SK-N-SH (cell line): ENCODE measurements at regions not wholly inside any gene's neighbourhood (a gene's known extent, or its start where the extent isn't known, plus 50 kb on each side); places are given as distances from the start of the nearest gene placed in this dataset.

Experiments used
- CTCF ChIA-PET: fragments of 300-600, 350-600 bp; formaldehyde crosslinking; extraction: SDS; loops from one replicate; lab custom pipeline; 2021; lab: Yijun Ruan, JAX
- POLR2A ChIA-PET: fragments of 350-600 bp; sonication (Branson Sonifier 250); formaldehyde crosslinking; extraction: SDS; loops from one replicate; lab custom pipeline; 2020; ENCODE audit warnings: antibody characterized with exemption, inconsistent platforms; lab: Yijun Ruan, JAX
- DNase-seq: peaks from one replicate; pipeline ENCODE4 v3.0.0; 2012
- H2AFZ ChIP-seq: fragments of 200-600 bp; sonication (generic); 2 replicates; pipeline ENCODE4 v1.8.1; 2016; ENCODE audit warnings: antibody characterized with exemption, mild to moderate bottlenecking, low read depth
- H3F3A ChIP-seq: fragments of 200-600 bp; sonication (generic); replicated peaks from 2 replicates; pipeline ENCODE3; 2016; ENCODE audit warnings: antibody characterized with exemption, mild to moderate bottlenecking; ENCODE audit not compliant: insufficient read depth
- H3K27ac ChIP-seq, 2 experiments: fragments of 200-500 bp in 1 of 2; fragments of 200-600 bp in 1 of 2; sonication (Bioruptor generic) in 1 of 2; sonication (generic), shearing (Covaris generic) in 1 of 2; 2 replicates each; pipeline versions ENCODE4 v1.5.1 to v1.6.1; 2014 to 2016; ENCODE audit warnings: low read depth in 2 of 2, inconsistent platforms in 1 of 2, low read length in 1 of 2, mild to moderate bottlenecking in 1 of 2, mixed read lengths in 1 of 2
- H3K27me3 ChIP-seq: fragments of 200-600 bp; sonication (generic), shearing (Covaris generic); 2 replicates; pipeline ENCODE4 v1.6.1; 2016; ENCODE audit warnings: mixed run types; ENCODE audit not compliant: insufficient read depth
- H3K36me3 ChIP-seq, 2 experiments: fragments of 200-500 bp in 1 of 2; fragments of 200-600 bp in 1 of 2; sonication (Bioruptor generic) in 1 of 2; sonication (generic) in 1 of 2; replicated peaks in 1 of 2; 2 replicates each; pipeline versions ENCODE3 to v1.5.1; 2014 to 2016; ENCODE audit warnings: low read length in 1 of 2, mild to moderate bottlenecking in 1 of 2; ENCODE audit not compliant: insufficient read depth in 2 of 2, control insufficient read depth in 1 of 2
- H3K4me1 ChIP-seq, 2 experiments: fragments of 200-500 bp in 1 of 2; fragments of 200-600 bp in 1 of 2; sonication (Bioruptor generic) in 1 of 2; sonication (generic), shearing (Covaris generic) in 1 of 2; 2 replicates each; pipeline versions ENCODE4 v1.5.1 to v1.6.1; 2014 to 2016; ENCODE audit warnings: low read depth in 1 of 2, low read length in 1 of 2, mixed run types in 1 of 2; ENCODE audit not compliant: insufficient read depth in 2 of 2, control insufficient read depth in 1 of 2
- H3K4me2 ChIP-seq: fragments of 200-600 bp; sonication (generic), shearing (Covaris generic); 2 replicates; pipeline ENCODE4 v1.6.1; 2017; ENCODE audit warnings: mixed run types
- H3K4me3 ChIP-seq, 2 experiments: fragments of 200-500 bp in 1 of 2; fragments of 200-600 bp in 1 of 2; sonication (Bioruptor generic) in 1 of 2; sonication (generic), shearing (Covaris generic) in 1 of 2; 2 replicates each; pipeline versions ENCODE4 v1.5.1 to v1.8.1; 2014 to 2016; ENCODE audit warnings: low read depth in 2 of 2, inconsistent platforms in 1 of 2, low read length in 1 of 2, mild to moderate bottlenecking in 1 of 2, mixed read lengths in 1 of 2, moderate library complexity in 1 of 2
- H3K79me2 ChIP-seq: fragments of 200-600 bp; sonication (generic); 2 replicates; pipeline ENCODE4 v1.8.1; 2017; ENCODE audit warnings: mild to moderate bottlenecking; ENCODE audit not compliant: insufficient read depth
- H3K9ac ChIP-seq: fragments of 200-600 bp; sonication (generic); 2 replicates; pipeline ENCODE4 v1.6.1; 2017; ENCODE audit warnings: mixed run types
- H3K9me2 ChIP-seq: fragments of 200-600 bp; sonication (generic); 2 replicates; pipeline ENCODE4 v1.6.1; 2017; ENCODE audit warnings: mixed run types
- H3K9me3 ChIP-seq: fragments of 200-600 bp; sonication (generic); 2 replicates; pipeline ENCODE4 v1.6.1; 2017; ENCODE audit warnings: mixed run types, mild to moderate bottlenecking, moderate library complexity
- H4K20me1 ChIP-seq: fragments of 200-600 bp; sonication (generic); 2 replicates; pipeline ENCODE4 v1.6.1; 2017; ENCODE audit warnings: mild to moderate bottlenecking, mixed run types; ENCODE audit not compliant: insufficient read depth
- CHD2 ChIP-seq: fragments of 150-350 bp; IDR thresholded peaks from 2 replicates; pipeline ENCODE4 v1.6.1; 2018; ENCODE audit warnings: low read length; ENCODE audit not compliant: partially characterized antibody
- FOXM1 ChIP-seq: IDR thresholded peaks from 2 replicates; pipeline ENCODE4 v1.4.0; 2012; ENCODE audit warnings: low read depth, mild to moderate bottlenecking
- GABPA ChIP-seq: IDR thresholded peaks from 2 replicates; pipeline ENCODE4 v1.4.0; 2012; ENCODE audit warnings: low read depth, mild to moderate bottlenecking
- RCOR1 ChIP-seq: fragments of 150-350 bp; IDR thresholded peaks from 2 replicates; pipeline ENCODE4 v1.6.1; 2017; ENCODE audit warnings: antibody characterized with exemption, low read length
- TAF1 ChIP-seq: IDR thresholded peaks from 2 replicates; pipeline ENCODE4 v1.6.1; 2012; ENCODE audit warnings: low read depth, mild to moderate bottlenecking, low read length, moderate library complexity, borderline replicate concordance
- WGBS: methylation state at CpG from one replicate; pipeline ENCODE4 v1.1.6; 2017; ENCODE audit warnings: low lambda C conversion rate; 5-methylcytosine and 5-hydroxymethylcytosine counted together
- TF ChIP-seq, protein P1 (sequence below): IDR thresholded peaks from 2 replicates; pipeline ENCODE4 v1.4.0; 2012; ENCODE audit warnings: low read depth, borderline replicate concordance
- TF ChIP-seq, protein P2 (sequence below): IDR thresholded peaks from 2 replicates; pipeline ENCODE4 v1.6.1; 2012; ENCODE audit warnings: mild to moderate bottlenecking, low read depth, low read length, moderate library complexity

DNA sequence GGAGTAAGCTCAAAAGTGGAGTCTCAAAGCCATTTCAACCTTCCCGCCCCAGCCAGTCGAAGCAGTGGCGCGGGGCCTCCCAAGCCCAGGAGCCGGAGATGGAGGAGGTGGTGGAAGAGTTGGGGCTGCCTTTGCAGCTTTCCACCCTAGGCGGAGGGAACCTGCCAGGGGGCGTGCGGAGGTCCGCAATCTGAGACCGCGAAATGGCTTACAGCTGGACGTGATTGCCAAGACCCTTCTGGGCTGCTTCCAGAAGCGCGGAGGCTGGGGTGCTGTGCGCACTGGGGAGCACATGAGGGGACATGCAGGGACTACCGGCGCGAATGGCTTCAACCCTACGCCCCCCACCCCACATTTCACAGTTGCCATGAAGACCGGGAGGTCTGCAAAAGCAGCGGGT is 86.2 kb downstream of the PRR15 start:
- TF ChIP-seq, protein P1, sequence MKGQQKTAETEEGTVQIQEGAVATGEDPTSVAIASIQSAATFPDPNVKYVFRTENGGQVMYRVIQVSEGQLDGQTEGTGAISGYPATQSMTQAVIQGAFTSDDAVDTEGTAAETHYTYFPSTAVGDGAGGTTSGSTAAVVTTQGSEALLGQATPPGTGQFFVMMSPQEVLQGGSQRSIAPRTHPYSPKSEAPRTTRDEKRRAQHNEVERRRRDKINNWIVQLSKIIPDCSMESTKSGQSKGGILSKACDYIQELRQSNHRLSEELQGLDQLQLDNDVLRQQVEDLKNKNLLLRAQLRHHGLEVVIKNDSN = no peak
- TF ChIP-seq FOXM1 (no peak), RCOR1 (no peak), CHD2 (no peak), TAF1 (no peak)
- TF ChIP-seq, all 33 proteins: peak for 0
- CTCF ChIA-PET = interaction anchor here (0.7 to 1.4 kb wide), 6 partner anchors 13 to 1306 kb away, joined by 3 read pairs; no protein-coding TSS in a partner anchor
- Histone ChIP-seq H3K9ac (no peak overlapping the region), H2AFZ (no peak overlapping the region), H3K27ac (no peak overlapping the region), H3K4me2 (no peak overlapping the region), H3K4me3 (no peak overlapping the region), H4K20me1 (no peaks in the 10 kb centered on the region), H3K9me2 (no peaks in the 10 kb centered on the region), H3F3A (no peaks in the 10 kb centered on the region), H3K36me3 (no peaks in the 10 kb centered on the region), H3K9me3 (no peaks in the 10 kb centered on the region), H3K4me1 (no peaks in the 10 kb centered on the region; a peak in 1 of 4 replicates), H3K27me3 (no peaks in the 10 kb centered on the region), H3K79me2 (no peaks in the 10 kb centered on the region)
- DNase-seq = no peak
- POLR2A ChIA-PET = no interaction called here
- 98% methylated on average over 15 of the region's 21 CpGs for WGBS

DNA sequence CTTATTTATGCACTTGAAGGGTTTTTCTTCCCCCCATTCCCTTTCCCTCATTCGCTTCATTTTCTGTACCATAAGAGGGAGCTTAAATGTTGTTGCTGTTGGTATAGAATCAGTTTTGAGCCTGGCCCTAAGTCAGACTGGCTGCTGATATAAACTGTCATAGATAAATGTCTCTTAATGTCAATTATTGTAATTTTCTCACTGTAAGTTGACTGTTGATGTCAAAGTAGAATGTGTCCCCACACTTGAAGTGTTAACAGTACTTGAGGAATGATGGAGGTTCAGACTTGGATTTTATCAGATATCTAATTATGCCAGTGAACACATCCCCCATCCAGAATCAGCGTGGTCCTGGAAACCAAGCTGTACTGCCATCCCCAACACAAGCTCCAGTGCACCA is 87.8 kb downstream of the PRR15 start:
- Histone ChIP-seq H3K79me2 (no peaks in the 10 kb centered on the region), H2AFZ (no peak overlapping the region), H3F3A (no peaks in the 10 kb centered on the region)

More for the DNA sequence above, 87.8 kb downstream of the PRR15 start:
- no peaks in the 10 kb centered on the region for H4K20me1 ChIP-seq
- POLR2A ChIA-PET = no interaction called here
- H3K9me2 ChIP-seq = no peaks in the 10 kb centered on the region
- no peaks in the 10 kb centered on the region for H3K36me3 ChIP-seq
- no peak overlapping the region for H3K9ac ChIP-seq
- no peak for DNase-seq
- CTCF ChIA-PET = interaction anchor here (0.6 kb wide), 1 partner anchor 22 kb away, joined by 3 read pairs; no protein-coding TSS in a partner anchor
- no peaks in the 10 kb centered on the region for H3K9me3 ChIP-seq
- H3K4me2 ChIP-seq = no peak overlapping the region
- no peaks in the 10 kb centered on the region; a peak in 1 of 4 replicates for H3K4me1 ChIP-seq
- no peaks in the 10 kb centered on the region for H3K27me3 ChIP-seq
- TF ChIP-seq RCOR1 (no peak), GABPA (no peak)
- TF ChIP-seq, protein P2, sequence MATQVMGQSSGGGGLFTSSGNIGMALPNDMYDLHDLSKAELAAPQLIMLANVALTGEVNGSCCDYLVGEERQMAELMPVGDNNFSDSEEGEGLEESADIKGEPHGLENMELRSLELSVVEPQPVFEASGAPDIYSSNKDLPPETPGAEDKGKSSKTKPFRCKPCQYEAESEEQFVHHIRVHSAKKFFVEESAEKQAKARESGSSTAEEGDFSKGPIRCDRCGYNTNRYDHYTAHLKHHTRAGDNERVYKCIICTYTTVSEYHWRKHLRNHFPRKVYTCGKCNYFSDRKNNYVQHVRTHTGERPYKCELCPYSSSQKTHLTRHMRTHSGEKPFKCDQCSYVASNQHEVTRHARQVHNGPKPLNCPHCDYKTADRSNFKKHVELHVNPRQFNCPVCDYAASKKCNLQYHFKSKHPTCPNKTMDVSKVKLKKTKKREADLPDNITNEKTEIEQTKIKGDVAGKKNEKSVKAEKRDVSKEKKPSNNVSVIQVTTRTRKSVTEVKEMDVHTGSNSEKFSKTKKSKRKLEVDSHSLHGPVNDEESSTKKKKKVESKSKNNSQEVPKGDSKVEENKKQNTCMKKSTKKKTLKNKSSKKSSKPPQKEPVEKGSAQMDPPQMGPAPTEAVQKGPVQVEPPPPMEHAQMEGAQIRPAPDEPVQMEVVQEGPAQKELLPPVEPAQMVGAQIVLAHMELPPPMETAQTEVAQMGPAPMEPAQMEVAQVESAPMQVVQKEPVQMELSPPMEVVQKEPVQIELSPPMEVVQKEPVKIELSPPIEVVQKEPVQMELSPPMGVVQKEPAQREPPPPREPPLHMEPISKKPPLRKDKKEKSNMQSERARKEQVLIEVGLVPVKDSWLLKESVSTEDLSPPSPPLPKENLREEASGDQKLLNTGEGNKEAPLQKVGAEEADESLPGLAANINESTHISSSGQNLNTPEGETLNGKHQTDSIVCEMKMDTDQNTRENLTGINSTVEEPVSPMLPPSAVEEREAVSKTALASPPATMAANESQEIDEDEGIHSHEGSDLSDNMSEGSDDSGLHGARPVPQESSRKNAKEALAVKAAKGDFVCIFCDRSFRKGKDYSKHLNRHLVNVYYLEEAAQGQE = no peak
- TF ChIP-seq, all 33 proteins: peak for 0
- Histone ChIP-seq H3K4me3 (no peak overlapping the region), H3K27ac (no peak overlapping the region)
- WGBS = 70% methylated on average over 2 of the region's 2 CpGs
